A673 (cell line): ENCODE measurements at regions not wholly inside any gene's neighbourhood (a gene's known extent, or its start where the extent isn't known, plus 50 kb on each side); places are given as distances from the start of the nearest gene placed in this dataset.

Experiments
- CTCF ChIP-seq: fragments of 300-800, 200-600 bp; sonication (generic); conservative IDR thresholded peaks from 2 replicates; pipeline ENCODE4 v1.5.1; 2017; ENCODE audit warnings: low read depth, mild to moderate bottlenecking, antibody characterized with exemption, low read length, moderate library complexity, mixed read lengths
- EZH2 ChIP-seq: fragments of 200-600 bp; sonication (generic); IDR thresholded peaks from 2 replicates; pipeline ENCODE4 v1.6.1; 2017; ENCODE audit warnings: borderline replicate concordance, low read depth, mild to moderate bottlenecking, mixed read lengths, antibody characterized with exemption, low read length; ENCODE audit not compliant: poor library complexity, severe bottlenecking

GRCh38 chr5:160903076-160903475 lies 51.1 kb upstream of the ATP10B start:
- no peak for TF ChIP-seq EZH2
- TF ChIP-seq CTCF, result no peak
